GM12878 (cell line): ENCODE measurements at regions not wholly inside any gene's neighbourhood (a gene's known extent, or its start where the extent isn't known, plus 50 kb on each side); places are given as distances from the start of the nearest gene placed in this dataset.

Experiments
- ATAC-seq: fragments of 200-7000 bp; cut with Tn5 transposase; 3 replicates; pipeline ENCODE4 v1.9.1; 2020; ENCODE audit warnings: mild to moderate bottlenecking, moderate library complexity
- BruUV-seq: library from RNA; stranded (reverse); fragments of 400-500 nt; replicated peaks from 2 replicates; lab custom pipeline; 2021; lab: Mats Ljungman, UMichigan
- CTCF ChIA-PET: fragments of 300-600 bp; sonication (Branson Sonifier 250); formaldehyde crosslinking; extraction: SDS; loops from one replicate; lab custom pipeline; 2021; ENCODE audit warnings: inconsistent platforms; lab: Yijun Ruan, JAX
- POLR2A ChIA-PET: fragments of 350-600 bp; formaldehyde crosslinking; extraction: SDS; loops from one replicate; lab custom pipeline; 2021; ENCODE audit warnings: inconsistent platforms; lab: Charles Lee
- RAD21 ChIA-PET: fragments of 300-600 bp; sonication (Branson Sonifier 250); formaldehyde crosslinking; loops from one replicate; lab custom pipeline; 2023; ENCODE audit warnings: antibody characterized with exemption; ENCODE audit not compliant: unreplicated experiment; lab: Charles Lee
- SMC1A ChIA-PET: fragments of 300-600 bp; sonication (Branson Sonifier 250); formaldehyde crosslinking; loops from one replicate; lab custom pipeline; 2023; ENCODE audit not compliant: unreplicated experiment, uncharacterized antibody; lab: Charles Lee
- DNase-seq: peaks from one replicate; pipeline ENCODE4 v3.0.0-alpha.2; 2011; ENCODE audit warnings: low read depth, low spot score
- FAIRE-seq: peaks from 3 replicates; lab custom pipeline; 2011; peaks lifted over from hg19 to GRCh38; lab: Jason Lieb, UNC
- H2AFZ ChIP-seq: 2 replicates; pipeline ENCODE4 v1.6.0; 2011; ENCODE audit warnings: low read depth, low read length, control low read depth; ENCODE audit not compliant: control insufficient read depth
- H3K27ac ChIP-seq: 2 replicates; pipeline ENCODE4 v1.5.1; 2011; ENCODE audit warnings: control low read depth; ENCODE audit not compliant: control insufficient read depth, insufficient read depth
- H3K27me3 ChIP-seq, 2 experiments: replicated peaks in 1 of 2; 2 replicates each; pipeline versions ENCODE4 v1.6.0 to v1.6.1; 2011; ENCODE audit warnings: low read length in 1 of 2; ENCODE audit not compliant: control insufficient read depth in 2 of 2, insufficient read depth in 2 of 2
- H3K36me3 ChIP-seq, 2 experiments: 2 replicates each; pipeline ENCODE4 v1.5.1; 2011; ENCODE audit warnings: low read length in 1 of 2; ENCODE audit not compliant: control insufficient read depth in 2 of 2, insufficient read depth in 2 of 2
- H3K4me1 ChIP-seq: 2 replicates; pipeline ENCODE4 v1.6.1; 2011; ENCODE audit warnings: mild to moderate bottlenecking, low read length, moderate library complexity, mixed read lengths; ENCODE audit not compliant: control insufficient read depth, insufficient read depth
- H3K4me2 ChIP-seq: 2 replicates; pipeline ENCODE4 v1.6.0; 2011; ENCODE audit warnings: control low read depth; ENCODE audit not compliant: control insufficient read depth, insufficient read depth
- H3K4me3 ChIP-seq: fragments of 200-600 bp; sonication (generic); 2 replicates; pipeline ENCODE4 v1.5.1; 2016
- H3K79me2 ChIP-seq: 2 replicates; pipeline ENCODE4 v1.6.0; 2011; ENCODE audit warnings: low read length; ENCODE audit not compliant: control insufficient read depth, insufficient read depth
- H3K9ac ChIP-seq: 2 replicates; pipeline ENCODE4 v1.8.0; 2011; ENCODE audit warnings: low read length, control low read depth, mixed read lengths; ENCODE audit not compliant: control insufficient read depth, insufficient read depth
- H3K9me3 ChIP-seq: replicated peaks from 3 replicates; pipeline ENCODE4 v1.5.1; 2011; ENCODE audit warnings: mild to moderate bottlenecking, low read length; ENCODE audit not compliant: control insufficient read depth, insufficient read depth
- H4K20me1 ChIP-seq: 2 replicates; pipeline ENCODE4 v1.6.0; 2011; ENCODE audit not compliant: control insufficient read depth, insufficient read depth
- ESRRA ChIP-seq: IDR thresholded peaks from 2 replicates; pipeline ENCODE4 v1.6.1; 2012; ENCODE audit warnings: mild to moderate bottlenecking, low read length, improper control_type of control experiment
- IKZF1 ChIP-seq: fragments of 450-650 bp; conservative IDR thresholded peaks from 2 replicates; pipeline ENCODE4 v1.6.1; 2017; ENCODE audit warnings: antibody characterized with exemption, mild to moderate bottlenecking
- LARP7 ChIP-seq: fragments of 450-650 bp; IDR thresholded peaks from 2 replicates; pipeline ENCODE4 v1.6.1; 2017; ENCODE audit warnings: mild to moderate bottlenecking
- MEF2B ChIP-seq: fragments of 450-650 bp; IDR thresholded peaks from 2 replicates; pipeline ENCODE4 v1.6.1; 2018; ENCODE audit warnings: mild to moderate bottlenecking, moderate library complexity; ENCODE audit not compliant: partially characterized antibody, poor library complexity, severe bottlenecking
- MTA3 ChIP-seq: IDR thresholded peaks from 2 replicates; pipeline ENCODE4 v1.6.1; 2012; ENCODE audit warnings: low read length, inconsistent platforms, borderline replicate concordance
- TCF3 ChIP-seq: IDR thresholded peaks from 2 replicates; pipeline ENCODE4 v1.6.1; 2012; ENCODE audit warnings: low read depth, mild to moderate bottlenecking, low read length, borderline replicate concordance; ENCODE audit not compliant: insufficient read depth
- WGBS: methylation state at CpG from one replicate; pipeline ENCODE4 v1.1.6; 2016; ENCODE audit warnings: low lambda C conversion rate; ENCODE audit not compliant: insufficient replicate concordance, insufficient coverage; ENCODE audit errors: missing lambda C conversion rate; 5-methylcytosine and 5-hydroxymethylcytosine counted together
- in situ Hi-C: fragments of 300-500 bp; cut with MboI; formaldehyde crosslinking; loops from 9 replicates; pipeline ENCODE4 v1.14.3; 2018; ENCODE audit warnings: mixed read lengths
- intact Hi-C: fragments of 100-400 bp; cut with micrococcal nuclease; formaldehyde crosslinking; loops from one replicate; pipeline ENCODE4 v1.14.2; 2022; ENCODE audit not compliant: unreplicated experiment
- TF ChIP-seq, protein P1 (sequence below): fragments of 450-650 bp; IDR thresholded peaks from 2 replicates; pipeline ENCODE4 v1.6.1; 2016; ENCODE audit warnings: mild to moderate bottlenecking, moderate library complexity, borderline replicate concordance

DNA sequence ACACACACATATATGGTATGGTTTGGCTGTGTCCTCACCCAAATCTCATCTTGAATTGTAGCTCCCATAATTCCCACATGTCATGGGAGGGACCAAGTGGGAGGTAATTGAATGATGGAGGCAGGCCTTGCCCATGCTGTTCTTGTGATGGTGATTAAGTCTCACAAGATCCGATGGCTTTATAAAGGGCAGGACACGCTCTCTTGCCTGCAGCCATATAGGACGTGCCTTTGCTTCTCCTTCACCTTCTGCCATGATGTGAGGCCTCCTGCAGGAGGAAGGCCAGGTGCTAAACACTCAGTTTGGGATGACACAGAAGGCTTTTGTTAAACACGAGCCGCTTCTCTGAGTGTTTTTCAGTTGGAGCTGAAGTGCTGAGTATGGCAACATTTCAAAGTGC lies 205.3 kb upstream of the KLF6 start:
- Histone ChIP-seq H4K20me1 (no peaks in the 10 kb centered on the region), H3K79me2 (no peaks in the 10 kb centered on the region), H3K27ac (no peak overlapping the region), H2AFZ (no peak overlapping the region), H3K36me3 (no peaks in the 10 kb centered on the region), H3K4me2 (no peak overlapping the region), H3K9ac (no peak overlapping the region), H3K27me3 (no peaks in the 10 kb centered on the region), H3K9me3 (no peaks in the 10 kb centered on the region), H3K4me1 (no peaks in the 10 kb centered on the region), H3K4me3 (no peak overlapping the region)
- DNase-seq (no peak), ATAC-seq (no peak), FAIRE-seq (no peak)
- ChIA-PET CTCF (no interaction called here), POLR2A (no interaction called here), RAD21 (no interaction called here), SMC1A (interaction anchor here (1.0 kb wide), 1 partner anchor 12 kb away, joined by 3 read pairs; no protein-coding TSS in a partner anchor)
- no TSS peak for BruUV-seq
- no peak for TF ChIP-seq MTA3
- TF ChIP-seq LARP7: no peak
- no peak for TF ChIP-seq ESRRA
- TF ChIP-seq MEF2B: no peak
- in situ Hi-C loops: no loop called here
- intact Hi-C loops: no loop called here
- 70% methylated on average over 5 of the region's 5 CpGs for WGBS

DNA sequence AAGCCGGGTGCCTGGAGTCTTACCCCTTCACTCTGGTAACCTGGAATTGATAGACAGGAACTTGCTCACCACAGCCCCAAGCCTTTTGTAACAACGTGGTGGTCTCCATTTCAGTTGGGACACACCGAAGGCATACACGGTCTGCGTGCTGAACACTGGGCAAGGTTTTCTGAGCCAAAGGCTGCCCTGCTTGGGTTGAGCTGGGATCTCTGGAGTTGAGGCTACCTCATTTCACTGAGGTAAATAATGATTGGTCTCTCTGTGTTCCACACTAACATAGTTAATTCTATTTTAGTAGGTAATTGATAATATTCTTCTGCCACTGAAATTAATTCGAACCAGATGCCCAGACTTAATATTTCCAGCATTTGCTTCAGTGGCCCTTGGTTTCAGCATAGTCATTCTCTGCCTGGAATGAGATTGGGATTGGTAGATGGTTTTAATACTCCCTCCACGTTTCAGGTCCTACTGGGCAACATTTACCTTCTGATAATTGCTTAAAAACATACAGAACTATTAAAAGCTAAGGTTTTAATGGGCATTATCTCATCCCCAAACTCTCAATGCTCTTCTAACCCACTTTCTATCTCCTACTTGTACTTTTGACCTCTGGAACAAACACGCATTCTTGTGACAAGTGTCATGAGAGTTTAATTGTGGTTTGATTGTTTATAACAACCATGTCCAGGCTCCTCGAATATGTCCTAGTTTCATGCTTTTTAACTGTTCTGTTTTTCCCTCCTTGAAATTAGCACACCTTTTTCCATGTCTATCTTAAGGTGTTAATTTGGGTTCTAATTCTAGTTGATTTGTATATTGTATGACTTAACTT lies 202.3 kb upstream of the KLF6 start:
- intact Hi-C loops: no loop called here
- ChIA-PET POLR2A (no interaction called here), RAD21 (no interaction called here), CTCF (no interaction called here), SMC1A (no interaction called here)
- Histone ChIP-seq H3K27ac (no peak overlapping the region), H3K79me2 (no peaks in the 10 kb centered on the region), H3K4me2 (no peak overlapping the region), H3K4me3 (no peak overlapping the region), H2AFZ (no peak overlapping the region), H4K20me1 (no peaks in the 10 kb centered on the region), H3K9me3 (peaks cover 3% of the 10 kb centered on the region; the same call in 2 of the 3 replicates), H3K36me3 (no peaks in the 10 kb centered on the region), H3K4me1 (no peaks in the 10 kb centered on the region), H3K27me3 (no peaks in the 10 kb centered on the region), H3K9ac (no peak overlapping the region)
- TF ChIP-seq, protein P1, sequence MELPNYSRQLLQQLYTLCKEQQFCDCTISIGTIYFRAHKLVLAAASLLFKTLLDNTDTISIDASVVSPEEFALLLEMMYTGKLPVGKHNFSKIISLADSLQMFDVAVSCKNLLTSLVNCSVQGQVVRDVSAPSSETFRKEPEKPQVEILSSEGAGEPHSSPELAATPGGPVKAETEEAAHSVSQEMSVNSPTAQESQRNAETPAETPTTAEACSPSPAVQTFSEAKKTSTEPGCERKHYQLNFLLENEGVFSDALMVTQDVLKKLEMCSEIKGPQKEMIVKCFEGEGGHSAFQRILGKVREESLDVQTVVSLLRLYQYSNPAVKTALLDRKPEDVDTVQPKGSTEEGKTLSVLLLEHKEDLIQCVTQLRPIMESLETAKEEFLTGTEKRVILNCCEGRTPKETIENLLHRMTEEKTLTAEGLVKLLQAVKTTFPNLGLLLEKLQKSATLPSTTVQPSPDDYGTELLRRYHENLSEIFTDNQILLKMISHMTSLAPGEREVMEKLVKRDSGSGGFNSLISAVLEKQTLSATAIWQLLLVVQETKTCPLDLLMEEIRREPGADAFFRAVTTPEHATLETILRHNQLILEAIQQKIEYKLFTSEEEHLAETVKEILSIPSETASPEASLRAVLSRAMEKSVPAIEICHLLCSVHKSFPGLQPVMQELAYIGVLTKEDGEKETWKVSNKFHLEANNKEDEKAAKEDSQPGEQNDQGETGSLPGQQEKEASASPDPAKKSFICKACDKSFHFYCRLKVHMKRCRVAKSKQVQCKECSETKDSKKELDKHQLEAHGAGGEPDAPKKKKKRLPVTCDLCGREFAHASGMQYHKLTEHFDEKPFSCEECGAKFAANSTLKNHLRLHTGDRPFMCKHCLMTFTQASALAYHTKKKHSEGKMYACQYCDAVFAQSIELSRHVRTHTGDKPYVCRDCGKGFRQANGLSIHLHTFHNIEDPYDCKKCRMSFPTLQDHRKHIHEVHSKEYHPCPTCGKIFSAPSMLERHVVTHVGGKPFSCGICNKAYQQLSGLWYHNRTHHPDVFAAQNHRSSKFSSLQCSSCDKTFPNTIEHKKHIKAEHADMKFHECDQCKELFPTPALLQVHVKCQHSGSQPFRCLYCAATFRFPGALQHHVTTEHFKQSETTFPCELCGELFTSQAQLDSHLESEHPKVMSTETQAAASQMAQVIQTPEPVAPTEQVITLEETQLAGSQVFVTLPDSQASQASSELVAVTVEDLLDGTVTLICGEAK: no peak
- no peak for TF ChIP-seq TCF3
- TF ChIP-seq IKZF1: no peak
- FAIRE-seq (no peak), ATAC-seq (no peak), DNase-seq (no peak)
- BruUV-seq: no TSS peak
- 58% methylated on average over 9 of the region's 9 CpGs for WGBS
- in situ Hi-C loops: no loop called here
